Breast epithelium (tissue), 3 donors: ENCODE measurements at regions not wholly inside any gene's neighbourhood (a gene's known extent, or its start where the extent isn't known, plus 50 kb on each side); places are given as distances from the start of the nearest gene placed in this dataset.

Experiments
- CTCF ChIP-seq, 3 donors: fragments of 450-650 bp; IDR thresholded peaks; one replicate each; pipeline ENCODE4 v1.5.1; 2016 to 2017; ENCODE audit warnings: antibody characterized with exemption in 3 of 3, mild to moderate bottlenecking in 3 of 3, moderate library complexity in 3 of 3
- POLR2A ChIP-seq: fragments of 450-650 bp; IDR thresholded peaks from one replicate; pipeline ENCODE4 v1.6.1; 2016; ENCODE audit warnings: antibody characterized with exemption, mild to moderate bottlenecking, moderate library complexity
- POLR2AphosphoS5 ChIP-seq, 3 donors: sonication (generic); formaldehyde crosslinking; IDR thresholded peaks; one replicate each; pipeline ENCODE4 v1.6.1; 2017; ENCODE audit warnings: antibody characterized with exemption in 3 of 3

GRCh38 chr4:165711912-165712311 lies 161.1 kb upstream of the TLL1 start:
- TF ChIP-seq CTCF (IDR thresholded peaks at IDR 0.05) (no peak), POLR2A (no peak), POLR2AphosphoS5 (IDR thresholded peaks at IDR 0.05) (no peak)
